ENCODE measurements at regions not wholly inside any gene's neighbourhood (a gene's known extent, or its start where the extent isn't known, plus 50 kb on each side); places are given as distances from the start of the nearest gene placed in this dataset.

GRCh38 chr1:104408268-104408667, 658.6 kb downstream of the AMY1C start:
- Histone ChIP-seq H3K9me2 (ENCODE audit: insufficient read depth, low read length) (no peaks in the 10 kb centered on the region), H3K36me3 (ENCODE audit: insufficient read depth, low read length) (no peaks in the 10 kb centered on the region), H3K4me2 (ENCODE audit: low read length) (no peak overlapping the region), H3K4me1 (ENCODE audit: insufficient read depth, low read length, poor library complexity, severe bottlenecking) (no peaks in the 10 kb centered on the region), H3K4me3 (ENCODE audit: low read depth, low read length, poor library complexity, severe bottlenecking) (no peak overlapping the region), H3K27ac (ENCODE audit: low read depth, low read length, poor library complexity, severe bottlenecking) (no peak overlapping the region), H2AFZ (ENCODE audit: low read length) (no peak overlapping the region), H3K79me2 (ENCODE audit: insufficient read depth, low read depth, low read length) (no peaks in the 10 kb centered on the region), H4K20me1 (ENCODE audit: insufficient read depth, low read length) (no peaks in the 10 kb centered on the region), H3K9me3 (ENCODE audit: low read length) (no peaks in the 10 kb centered on the region)
- BruUV-seq (replicated peaks), result no TSS peak
- POLR2A ChIA-PET, result no interaction called here
- intact Hi-C loops (cut with micrococcal nuclease; ENCODE audit: unreplicated experiment), result no loop called here
- CTCF ChIA-PET (ENCODE audit: unreplicated experiment), result no interaction called here
- DNase-seq (ENCODE audit: low spot score), result no peak
- TF ChIP-seq EZH2phosphoT487 (IDR thresholded peaks at IDR 0.05; ENCODE audit: borderline replicate concordance, low read depth, low read length) (no peak), CTCF (conservative IDR thresholded peaks at IDR 0.05; ENCODE audit: low read length) (no peak)

- POLR2A ChIA-PET, result interaction anchor here (1.4 kb wide), 1 partner anchor 14 kb away, joined by 3 read pairs; no protein-coding TSS in a partner anchor
These were observed 685.6 kb downstream of the AMY1C start for GRCh38 chr1:104435255-104435654.

GRCh38 chr1:104440011-104440410, 690.3 kb downstream of the AMY1C start:
- no peaks in the 10 kb centered on the region for H3K79me2 ChIP-seq (ENCODE audit: insufficient read depth, low read depth, low read length)
- no peak overlapping the region for H2AFZ ChIP-seq (ENCODE audit: low read length)
- no peaks in the 10 kb centered on the region for H3K4me1 ChIP-seq (ENCODE audit: insufficient read depth, low read length, poor library complexity, severe bottlenecking)
- TF ChIP-seq EZH2phosphoT487 (IDR thresholded peaks at IDR 0.05; ENCODE audit: borderline replicate concordance, low read depth, low read length), result no peak
- TF ChIP-seq CTCF (conservative IDR thresholded peaks at IDR 0.05; ENCODE audit: low read length), result no peak
- H3K9me3 ChIP-seq (ENCODE audit: low read length), result no peaks in the 10 kb centered on the region
- H4K20me1 ChIP-seq (ENCODE audit: insufficient read depth, low read length), result no peaks in the 10 kb centered on the region
- no TSS peak for BruUV-seq (replicated peaks)
- no peaks in the 10 kb centered on the region for H3K9me2 ChIP-seq (ENCODE audit: insufficient read depth, low read length)
- DNase-seq (ENCODE audit: low spot score), result no peak
- H3K36me3 ChIP-seq (ENCODE audit: insufficient read depth, low read length), result no peaks in the 10 kb centered on the region
- ChIA-PET CTCF (ENCODE audit: unreplicated experiment) (no interaction called here), POLR2A (no interaction called here)
- no peak overlapping the region for H3K4me3 ChIP-seq (ENCODE audit: low read depth, low read length, poor library complexity, severe bottlenecking)
- intact Hi-C loops (cut with micrococcal nuclease; ENCODE audit: unreplicated experiment), result no loop called here
- no peak overlapping the region for H3K27ac ChIP-seq (ENCODE audit: low read depth, low read length, poor library complexity, severe bottlenecking)
- no peak overlapping the region for H3K4me2 ChIP-seq (ENCODE audit: low read length)

More at GRCh38 chr1:104435255-104435654, 685.6 kb downstream of the AMY1C start:
- no peaks in the 10 kb centered on the region for H3K79me2 ChIP-seq (ENCODE audit: insufficient read depth, low read depth, low read length)
- no peak overlapping the region for H3K27ac ChIP-seq (ENCODE audit: low read depth, low read length, poor library complexity, severe bottlenecking)
- H2AFZ ChIP-seq (ENCODE audit: low read length), result no peak overlapping the region
- TF ChIP-seq CTCF (conservative IDR thresholded peaks at IDR 0.05; ENCODE audit: low read length), result no peak
- no peak for TF ChIP-seq EZH2phosphoT487 (IDR thresholded peaks at IDR 0.05; ENCODE audit: borderline replicate concordance, low read depth, low read length)
- H4K20me1 ChIP-seq (ENCODE audit: insufficient read depth, low read length), result no peaks in the 10 kb centered on the region
- H3K4me2 ChIP-seq (ENCODE audit: low read length), result no peak overlapping the region
- no peaks in the 10 kb centered on the region for H3K9me2 ChIP-seq (ENCODE audit: insufficient read depth, low read length)
- no peaks in the 10 kb centered on the region for H3K4me1 ChIP-seq (ENCODE audit: insufficient read depth, low read length, poor library complexity, severe bottlenecking)
- no peak for DNase-seq (ENCODE audit: low spot score)
- H3K4me3 ChIP-seq (ENCODE audit: low read depth, low read length, poor library complexity, severe bottlenecking), result no peak overlapping the region
- H3K9me3 ChIP-seq (ENCODE audit: low read length), result no peaks in the 10 kb centered on the region
- no peaks in the 10 kb centered on the region for H3K36me3 ChIP-seq (ENCODE audit: insufficient read depth, low read length)
- CTCF ChIA-PET (ENCODE audit: unreplicated experiment), result no interaction called here
- BruUV-seq (replicated peaks), result no TSS peak
- intact Hi-C loops (cut with micrococcal nuclease; ENCODE audit: unreplicated experiment), result no loop called here

Data from OCI-LY7 (cell line).